ENCODE measurements at regions not wholly inside any gene's neighbourhood (a gene's known extent, or its start where the extent isn't known, plus 50 kb on each side); places are given as distances from the start of the nearest gene placed in this dataset.

DNA sequence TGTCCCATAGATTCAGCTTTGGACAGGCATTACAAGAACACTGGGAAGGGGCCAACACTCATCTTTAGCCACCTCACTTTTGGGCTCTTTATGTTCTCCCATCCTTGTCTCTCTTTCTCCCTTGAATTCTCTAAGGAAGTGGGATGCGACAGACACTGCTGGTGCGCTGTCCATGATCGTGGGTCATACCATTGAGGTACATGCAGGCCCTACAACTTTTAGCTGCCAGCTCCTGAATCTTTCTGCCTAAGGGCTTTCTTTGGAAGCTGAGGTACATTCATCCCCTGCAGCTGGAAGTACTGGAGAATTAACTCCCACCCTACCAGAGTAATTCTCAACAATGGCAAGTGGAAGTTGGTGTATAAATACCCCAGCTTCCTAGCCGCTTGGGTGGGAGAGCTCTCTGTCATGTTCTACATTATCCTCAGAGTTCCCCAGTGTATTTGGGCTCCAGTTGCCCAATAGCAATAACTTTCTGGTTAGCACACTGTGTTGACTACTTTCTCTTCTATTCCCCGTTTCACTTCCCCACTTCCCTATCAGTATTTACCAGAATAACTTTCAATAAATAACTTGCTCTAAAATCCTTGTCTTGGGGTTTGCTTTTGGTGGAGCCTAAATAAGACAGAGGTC, 75.6 kb upstream of the ADRA1D start:
- Histone ChIP-seq H3K79me2 (ENCODE audit: insufficient read depth, low read length) (no peaks in the 10 kb centered on the region), H3K4me1 (ENCODE audit: insufficient read depth, low read length, severe bottlenecking) (no peaks in the 10 kb centered on the region), H3F3A (ENCODE audit: insufficient read depth, low read length) (no peaks in the 10 kb centered on the region), H3K9ac (ENCODE audit: low read length) (no peak overlapping the region), H4K20me1 (ENCODE audit: insufficient read depth, low read length) (no peaks in the 10 kb centered on the region), H3K27ac (ENCODE audit: low read depth, low read length, poor library complexity, severe bottlenecking) (no peak overlapping the region), H3K4me3 (ENCODE audit: low read depth, low read length, poor library complexity, severe bottlenecking) (no peak overlapping the region), H3K27me3 (ENCODE audit: insufficient read depth, low read length) (no peaks in the 10 kb centered on the region), H3K36me3 (ENCODE audit: insufficient read depth, low read length) (no peaks in the 10 kb centered on the region), H2AFZ (ENCODE audit: low read length) (no peak overlapping the region), H3K9me3 (ENCODE audit: low read length) (no peaks in the 10 kb centered on the region), H3K9me2 (ENCODE audit: low read depth, low read length) (no peaks in the 10 kb centered on the region), H3K4me2 (ENCODE audit: low read length) (no peak overlapping the region)
- TF ChIP-seq CTCF (IDR thresholded peaks at IDR 0.05; ENCODE audit: low read length), result no peak
- TF ChIP-seq EZH2 (IDR thresholded peaks at IDR 0.05; ENCODE audit: borderline replicate concordance, low read length), result no peak

GRCh38 chr20:4322499-4322898, 73.4 kb upstream of the ADRA1D start:
- no peaks in the 10 kb centered on the region for H3K36me3 ChIP-seq (ENCODE audit: insufficient read depth, low read length)
- no peak overlapping the region for H3K27ac ChIP-seq (ENCODE audit: low read depth, low read length, poor library complexity, severe bottlenecking)
- H3K4me3 ChIP-seq (ENCODE audit: low read depth, low read length, poor library complexity, severe bottlenecking), result no peak overlapping the region
- H3K9me3 ChIP-seq (ENCODE audit: low read length), result no peaks in the 10 kb centered on the region
- H3K9ac ChIP-seq (ENCODE audit: low read length), result no peak overlapping the region
- H3F3A ChIP-seq (ENCODE audit: insufficient read depth, low read length), result no peaks in the 10 kb centered on the region
- H3K79me2 ChIP-seq (ENCODE audit: insufficient read depth, low read length), result no peaks in the 10 kb centered on the region
- no peaks in the 10 kb centered on the region for H3K27me3 ChIP-seq (ENCODE audit: insufficient read depth, low read length)
- no peak overlapping the region for H3K4me2 ChIP-seq (ENCODE audit: low read length)
- TF ChIP-seq EZH2 (IDR thresholded peaks at IDR 0.05; ENCODE audit: borderline replicate concordance, low read length), result no peak
- no peak for TF ChIP-seq CTCF (IDR thresholded peaks at IDR 0.05; ENCODE audit: low read length)
- H4K20me1 ChIP-seq (ENCODE audit: insufficient read depth, low read length), result no peaks in the 10 kb centered on the region
- no peaks in the 10 kb centered on the region for H3K9me2 ChIP-seq (ENCODE audit: low read depth, low read length)
- H3K4me1 ChIP-seq (ENCODE audit: insufficient read depth, low read length, severe bottlenecking), result no peaks in the 10 kb centered on the region
- H2AFZ ChIP-seq (ENCODE audit: low read length), result no peak overlapping the region

DNA sequence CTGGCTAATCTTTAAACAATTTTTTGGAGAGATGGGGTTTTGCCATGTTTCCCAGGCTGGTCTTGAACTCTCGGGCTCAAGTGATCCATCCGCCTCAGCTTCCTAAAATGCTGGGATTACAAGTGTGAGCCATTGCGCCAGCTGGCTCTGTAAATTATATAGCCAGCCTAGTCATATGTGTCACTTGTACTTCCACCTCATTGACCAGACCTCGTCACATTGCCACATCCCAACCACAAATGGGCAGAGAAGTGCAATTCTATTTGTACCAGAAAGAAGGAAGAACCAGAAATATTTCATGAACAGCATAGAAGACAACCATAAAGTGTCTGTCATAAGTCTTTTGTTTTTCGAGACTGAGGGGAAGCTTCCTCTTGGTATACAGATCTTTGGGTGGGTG, 71.2 kb upstream of the ADRA1D start:
- Histone ChIP-seq H3K27ac (ENCODE audit: low read depth, low read length, poor library complexity, severe bottlenecking) (no peak overlapping the region), H3K9ac (ENCODE audit: low read length) (no peak overlapping the region), H3K4me2 (ENCODE audit: low read length) (no peak overlapping the region), H3F3A (ENCODE audit: insufficient read depth, low read length) (no peaks in the 10 kb centered on the region), H3K36me3 (ENCODE audit: insufficient read depth, low read length) (no peaks in the 10 kb centered on the region), H3K4me3 (ENCODE audit: low read depth, low read length, poor library complexity, severe bottlenecking) (no peak overlapping the region), H3K79me2 (ENCODE audit: insufficient read depth, low read length) (no peaks in the 10 kb centered on the region), H3K9me2 (ENCODE audit: low read depth, low read length) (no peaks in the 10 kb centered on the region), H3K9me3 (ENCODE audit: low read length) (no peaks in the 10 kb centered on the region), H2AFZ (ENCODE audit: low read length) (no peak overlapping the region), H3K4me1 (ENCODE audit: insufficient read depth, low read length, severe bottlenecking) (no peaks in the 10 kb centered on the region), H4K20me1 (ENCODE audit: insufficient read depth, low read length) (no peaks in the 10 kb centered on the region), H3K27me3 (ENCODE audit: insufficient read depth, low read length) (no peaks in the 10 kb centered on the region)
- TF ChIP-seq CTCF (IDR thresholded peaks at IDR 0.05; ENCODE audit: low read length), result no peak
- no peak for TF ChIP-seq EZH2 (IDR thresholded peaks at IDR 0.05; ENCODE audit: borderline replicate concordance, low read length)
